Testis (tissue), 2 donors: ENCODE measurements at regions not wholly inside any gene's neighbourhood (a gene's known extent, or its start where the extent isn't known, plus 50 kb on each side); places are given as distances from the start of the nearest gene placed in this dataset.
A peak's percentile ranks its signal among the peaks of the same experiment; 100 is the strongest.

Experiments used
- DNase-seq: peaks from one replicate; pipeline ENCODE4 v3.0.0-alpha.2; 2019
- H3K27ac ChIP-seq, 2 donors: fragments of 200-600 bp; sonication (generic); one replicate each; pipeline ENCODE4 v1.5.1; 2019
- H3K27me3 ChIP-seq: fragments of 200-600 bp; sonication (generic); one replicate; pipeline ENCODE4 v1.5.1; 2019
- H3K36me3 ChIP-seq: fragments of 200-600 bp; sonication (generic); one replicate; pipeline ENCODE4 v1.5.1; 2017; ENCODE audit warnings: low read depth; ENCODE audit errors: missing control alignments
- H3K4me1 ChIP-seq: fragments of 200-600 bp; sonication (generic); one replicate; pipeline ENCODE4 v1.5.1; 2019
- H3K4me3 ChIP-seq, 2 donors: fragments of 200-600 bp; sonication (generic); one replicate each; pipeline ENCODE4 v1.5.1; 2017 to 2019
- H3K9me3 ChIP-seq: fragments of 200-600 bp; sonication (generic); one replicate; pipeline ENCODE4 v1.5.1; 2017
- POLR2A ChIP-seq: fragments of 450-650 bp; IDR thresholded peaks from one replicate; pipeline ENCODE4 v1.6.1; 2017; ENCODE audit warnings: antibody characterized with exemption, mild to moderate bottlenecking, moderate library complexity
- WGBS, 2 donors: methylation state at CpG; one replicate each; pipeline ENCODE4 v1.1.5; 2018; 5-methylcytosine and 5-hydroxymethylcytosine counted together
- intact Hi-C: fragments of 100-400 bp; cut with DNase I; formaldehyde crosslinking; loops from one replicate; pipeline ENCODE4 v1.15.1; 2023; ENCODE audit warnings: low total_unique reads
- TF ChIP-seq, protein P1 (sequence below), 3 experiments: fragments of 450-650 bp in 2 of 3; fragments of 200-600 bp in 1 of 3; sonication (generic) in 1 of 3; IDR thresholded peaks; one replicate each; pipeline ENCODE4 v1.5.1; 2016 to 2019; ENCODE audit warnings: antibody characterized with exemption in 3 of 3, mild to moderate bottlenecking in 2 of 3, moderate library complexity in 1 of 3

DNA sequence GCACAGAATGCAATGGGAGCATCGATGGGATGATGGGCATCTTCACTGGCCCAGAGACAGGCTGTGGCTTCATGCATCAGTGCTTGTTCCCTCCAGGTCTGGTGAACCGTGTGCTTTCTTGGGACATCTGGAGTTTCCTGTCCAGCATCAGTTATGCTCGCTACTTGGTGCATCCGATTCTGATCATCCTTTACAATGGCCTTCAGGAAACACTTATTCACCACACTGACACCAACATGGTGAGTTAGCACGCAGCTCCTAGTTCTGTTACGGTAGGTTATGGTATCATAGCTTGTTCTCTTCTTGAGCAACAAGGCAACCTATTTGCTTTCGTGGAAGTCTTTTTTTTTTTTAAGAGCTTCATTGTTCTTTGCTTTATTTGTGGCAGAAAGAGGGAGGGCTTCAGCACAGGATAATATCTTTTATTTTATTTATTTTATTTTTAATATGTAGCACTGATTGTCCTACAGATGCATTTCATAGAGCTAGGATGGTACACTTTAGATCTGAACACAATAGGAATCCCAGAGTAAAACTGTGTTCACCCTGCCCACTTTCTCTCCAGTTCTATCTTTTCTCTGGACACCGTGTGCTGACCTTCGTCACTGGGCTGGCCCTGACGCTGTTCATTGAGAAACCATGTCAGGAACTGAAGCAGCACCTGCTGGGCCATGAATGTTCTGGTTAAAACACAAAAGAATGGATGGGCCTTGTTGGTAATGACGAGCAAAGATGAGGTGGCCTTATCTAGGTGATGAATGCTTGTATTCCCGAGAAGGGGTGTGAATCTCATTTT lies 71.2 kb upstream of the SEC11C start:
- no peak for DNase-seq
- intact Hi-C loops, result no loop called here

DNA sequence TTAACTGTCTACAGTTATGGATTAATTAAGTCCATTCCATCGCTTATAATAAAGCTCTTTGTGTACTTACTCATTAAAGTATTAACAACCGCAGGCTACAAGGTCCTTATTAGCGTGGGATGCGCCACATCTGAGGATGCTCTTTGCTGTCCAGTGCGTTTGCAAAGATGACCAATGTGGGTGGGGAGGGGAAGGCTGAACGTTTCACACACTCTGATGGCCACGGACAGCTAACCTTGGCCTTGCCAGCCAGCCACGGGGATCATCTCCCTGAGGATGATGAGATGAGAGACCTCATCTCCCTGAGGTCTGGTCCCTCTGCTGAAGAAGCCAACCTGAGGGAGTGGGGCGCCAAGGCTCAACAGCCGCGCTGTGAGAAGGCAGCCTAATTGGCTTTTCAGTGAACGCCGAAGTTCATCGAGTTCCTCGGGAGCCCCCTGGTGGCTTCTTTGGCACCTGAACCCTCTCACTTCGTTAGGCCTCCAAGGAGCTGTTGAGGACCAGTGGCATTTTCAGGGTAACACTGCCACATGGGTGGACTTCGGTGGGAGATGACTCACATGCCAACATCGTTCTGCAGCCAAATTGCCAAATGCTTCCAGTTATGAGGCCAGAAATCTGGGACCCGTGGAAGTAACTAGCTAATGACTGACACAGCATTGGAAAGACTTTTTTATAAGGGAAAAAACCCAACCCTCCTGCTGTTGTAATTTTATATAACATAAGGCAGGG lies 69.3 kb upstream of the SEC11C start:
- Histone ChIP-seq H3K4me1 (no peaks in the 10 kb centered on the region), H3K4me3 (no peak overlapping the region), H3K36me3 (no peaks in the 10 kb centered on the region), H3K27ac (no peak overlapping the region), H3K9me3 (no peaks in the 10 kb centered on the region), H3K27me3 (no peaks in the 10 kb centered on the region)
- peak; percentile 92 for DNase-seq
- intact Hi-C loops, result no loop called here
- TF ChIP-seq, protein P1, sequence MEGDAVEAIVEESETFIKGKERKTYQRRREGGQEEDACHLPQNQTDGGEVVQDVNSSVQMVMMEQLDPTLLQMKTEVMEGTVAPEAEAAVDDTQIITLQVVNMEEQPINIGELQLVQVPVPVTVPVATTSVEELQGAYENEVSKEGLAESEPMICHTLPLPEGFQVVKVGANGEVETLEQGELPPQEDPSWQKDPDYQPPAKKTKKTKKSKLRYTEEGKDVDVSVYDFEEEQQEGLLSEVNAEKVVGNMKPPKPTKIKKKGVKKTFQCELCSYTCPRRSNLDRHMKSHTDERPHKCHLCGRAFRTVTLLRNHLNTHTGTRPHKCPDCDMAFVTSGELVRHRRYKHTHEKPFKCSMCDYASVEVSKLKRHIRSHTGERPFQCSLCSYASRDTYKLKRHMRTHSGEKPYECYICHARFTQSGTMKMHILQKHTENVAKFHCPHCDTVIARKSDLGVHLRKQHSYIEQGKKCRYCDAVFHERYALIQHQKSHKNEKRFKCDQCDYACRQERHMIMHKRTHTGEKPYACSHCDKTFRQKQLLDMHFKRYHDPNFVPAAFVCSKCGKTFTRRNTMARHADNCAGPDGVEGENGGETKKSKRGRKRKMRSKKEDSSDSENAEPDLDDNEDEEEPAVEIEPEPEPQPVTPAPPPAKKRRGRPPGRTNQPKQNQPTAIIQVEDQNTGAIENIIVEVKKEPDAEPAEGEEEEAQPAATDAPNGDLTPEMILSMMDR (IDR thresholded peaks at IDR 0.05), result peak; percentile 78 to 87 (median 78)
- TF ChIP-seq POLR2A, result no peak
- 34 to 39% methylated on average over 15 to 19 of the region's 19 CpGs for WGBS, 2 donors

More for the DNA sequence above, 71.2 kb upstream of the SEC11C start:
- H3K27ac ChIP-seq, result no peak overlapping the region
- WGBS, 2 donors, result 78 to 82% methylated on average over 12 of the region's 12 CpGs
- H3K4me1 ChIP-seq, result no peaks in the 10 kb centered on the region
- no peaks in the 10 kb centered on the region for H3K9me3 ChIP-seq
- no peak overlapping the region for H3K4me3 ChIP-seq
- H3K36me3 ChIP-seq, result no peaks in the 10 kb centered on the region
- H3K27me3 ChIP-seq, result no peaks in the 10 kb centered on the region
- TF ChIP-seq, protein P1 (IDR thresholded peaks at IDR 0.05), result no peak
- no peak for TF ChIP-seq POLR2A

DNA sequence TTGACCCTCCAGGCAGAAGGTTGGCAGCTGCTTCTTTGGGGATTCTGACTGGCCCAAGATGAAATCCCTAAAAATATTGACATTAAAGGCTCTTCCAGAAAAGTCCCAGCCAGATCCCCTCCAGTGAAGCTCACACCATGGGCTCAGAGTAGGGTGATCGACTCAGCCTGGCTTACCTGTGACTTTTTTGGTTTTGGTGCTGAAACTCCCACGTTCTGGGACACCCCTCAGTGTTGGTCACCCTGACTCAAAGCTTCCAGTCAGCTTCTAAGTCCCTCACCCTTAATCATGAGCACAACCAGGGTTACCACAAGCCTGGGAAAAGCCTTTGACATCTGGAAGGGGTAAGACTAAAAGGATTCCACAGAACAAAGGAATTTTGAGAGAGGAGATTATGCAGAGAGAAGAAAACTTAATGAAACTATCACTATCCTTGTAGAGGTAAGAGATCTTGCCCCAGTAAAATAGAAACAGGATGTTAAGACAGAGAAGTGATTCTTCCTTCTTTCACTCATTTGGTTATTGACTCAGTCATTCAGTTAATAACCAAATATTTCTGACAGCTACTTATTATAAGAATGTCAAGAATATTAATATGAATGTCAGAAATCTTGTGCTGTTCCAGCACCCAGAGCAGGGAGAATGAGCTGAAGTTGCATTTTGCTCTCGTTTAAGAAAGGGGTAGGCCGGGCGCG lies 66.8 kb upstream of the SEC11C start:
- Histone ChIP-seq H3K9me3 (no peaks in the 10 kb centered on the region), H3K27me3 (no peaks in the 10 kb centered on the region), H3K4me3 (no peak overlapping the region), H3K4me1 (no peaks in the 10 kb centered on the region), H3K36me3 (no peaks in the 10 kb centered on the region), H3K27ac (no peak overlapping the region)
- intact Hi-C loops, result no loop called here
- TF ChIP-seq, protein P1 (IDR thresholded peaks at IDR 0.05), result no peak
- TF ChIP-seq POLR2A, result no peak
- WGBS, 2 donors, result 91 to 94% methylated on average over 6 of the region's 6 CpGs
- no peak for DNase-seq

DNA sequence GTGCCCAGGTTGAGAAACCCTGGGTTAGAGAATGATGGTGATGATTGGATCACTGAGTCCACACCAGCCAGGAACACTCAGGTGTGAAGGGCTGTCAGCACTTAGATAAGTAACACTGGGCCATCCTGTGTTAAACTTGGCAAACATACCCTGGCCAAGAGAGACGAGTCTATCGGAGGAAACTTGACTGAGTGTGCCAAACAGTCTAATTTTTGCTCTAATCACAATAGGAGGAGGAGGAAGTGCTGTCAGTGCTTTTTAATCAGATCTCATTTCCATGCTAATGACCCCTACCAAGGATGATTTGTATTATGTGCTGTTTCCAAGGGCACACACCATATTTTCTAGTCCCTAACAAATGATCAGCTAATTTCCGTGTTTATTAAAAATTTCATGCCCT lies 63.8 kb upstream of the SEC11C start:
- WGBS, 2 donors, result 48 to 53% methylated on average over 3 of the region's 3 CpGs
- Histone ChIP-seq H3K36me3 (no peaks in the 10 kb centered on the region), H3K4me3 (no peak overlapping the region), H3K4me1 (no peaks in the 10 kb centered on the region), H3K27ac (no peak overlapping the region), H3K27me3 (no peaks in the 10 kb centered on the region), H3K9me3 (no peaks in the 10 kb centered on the region)
- TF ChIP-seq, protein P1 (IDR thresholded peaks at IDR 0.05), result no peak
- no peak for TF ChIP-seq POLR2A
- no peak for DNase-seq
- intact Hi-C loops, result no loop called here
